HG03175 (cell line): ENCODE measurements at regions not wholly inside any gene's neighbourhood (a gene's known extent, or its start where the extent isn't known, plus 50 kb on each side); places are given as distances from the start of the nearest gene placed in this dataset.
"Not testable (repeated sequence)": the region's sequence is repeated elsewhere in the genome, so short reads cannot be mapped to it uniquely, and the experiment has no call there.

ENCODE experiments used
- ATAC-seq: cut with Tn5 transposase; IDR thresholded peaks from one replicate; pipeline ENCODE4 v1.9.1; 2021; ENCODE audit warnings: mild to moderate bottlenecking, moderate library complexity; ENCODE audit not compliant: unreplicated experiment

- no peak for ATAC-seq
These were observed 1761.3 kb upstream of the IGFBP7 start for GRCh38 chr4:58871509-58871908.

GRCh38 chr4:58849026-58849425 is 1738.8 kb upstream of the IGFBP7 start:
- ATAC-seq: no peak

- ATAC-seq: no peak
These were observed 1733.3 kb upstream of the IGFBP7 start for GRCh38 chr4:58843455-58843854.

GRCh38 chr4:58833126-58833525 is 1722.9 kb upstream of the IGFBP7 start:
- no peak for ATAC-seq

- no peak for ATAC-seq
These were observed 1715.1 kb upstream of the IGFBP7 start for GRCh38 chr4:58825278-58825677.

GRCh38 chr4:58818560-58818959 is 1708.4 kb upstream of the IGFBP7 start:
- ATAC-seq: not testable (repeated sequence)

GRCh38 chr4:58809948-58810347 is 1699.8 kb upstream of the IGFBP7 start:
- ATAC-seq: no peak

- ATAC-seq: no peak
These were observed 1699.2 kb upstream of the IGFBP7 start for GRCh38 chr4:58809366-58809765.

- ATAC-seq: no peak
These were observed 1698.6 kb upstream of the IGFBP7 start for GRCh38 chr4:58808817-58809216.

GRCh38 chr4:58807843-58808615 is 1697.8 kb upstream of the IGFBP7 start:
- ATAC-seq: no peak

- ATAC-seq: no peak
These were observed 1666.4 kb upstream of the IGFBP7 start for GRCh38 chr4:58776627-58777026.

- ATAC-seq: no peak
These were observed 1657.4 kb upstream of the IGFBP7 start for GRCh38 chr4:58767598-58767997.

- ATAC-seq: no peak
These were observed 1656.6 kb upstream of the IGFBP7 start for GRCh38 chr4:58766763-58767162.

- ATAC-seq: no peak
These were observed 1651.4 kb upstream of the IGFBP7 start for GRCh38 chr4:58761563-58761962.

- ATAC-seq: no peak
These were observed 1650.6 kb upstream of the IGFBP7 start for GRCh38 chr4:58760737-58761136.

GRCh38 chr4:58760100-58760499 is 1649.9 kb upstream of the IGFBP7 start:
- ATAC-seq: no peak

- no peak for ATAC-seq
These were observed 1639.0 kb upstream of the IGFBP7 start for GRCh38 chr4:58749206-58749605.

- ATAC-seq: no peak
These were observed 1630.7 kb upstream of the IGFBP7 start for GRCh38 chr4:58740897-58741296.

- no peak for ATAC-seq
These were observed 1629.1 kb upstream of the IGFBP7 start for GRCh38 chr4:58739275-58739674.

GRCh38 chr4:58738375-58738774 is 1628.2 kb upstream of the IGFBP7 start:
- no peak for ATAC-seq

GRCh38 chr4:58734030-58734674 is 1624.0 kb upstream of the IGFBP7 start:
- ATAC-seq: no peak

GRCh38 chr4:58732973-58733372 is 1622.8 kb upstream of the IGFBP7 start:
- ATAC-seq: no peak

- ATAC-seq: no peak
These were observed 1613.8 kb upstream of the IGFBP7 start for GRCh38 chr4:58723954-58724353.
